ENCODE measurements at regions not wholly inside any gene's neighbourhood (a gene's known extent, or its start where the extent isn't known, plus 50 kb on each side); places are given as distances from the start of the nearest gene placed in this dataset.

GRCh38 chr11:81342966-81343365, 1390.7 kb downstream of the FAM181B start:
- TF ChIP-seq CTCF (IDR thresholded peaks at IDR 0.05): no peak
- no peak for TF ChIP-seq ZFX (IDR thresholded peaks at IDR 0.05; ENCODE audit: borderline replicate concordance)
